Chondrocyte (in vitro differentiated cells): ENCODE measurements at regions not wholly inside any gene's neighbourhood (a gene's known extent, or its start where the extent isn't known, plus 50 kb on each side); places are given as distances from the start of the nearest gene placed in this dataset.
"Not testable (repeated sequence)": the region's sequence is repeated elsewhere in the genome, so short reads cannot be mapped to it uniquely, and the experiment has no call there.

Source experiments
- DNase-seq: peaks from one replicate; pipeline ENCODE4 v3.0.0; 2021; ENCODE audit warnings: mixed read lengths, low spot score
- H3K27ac Mint-ChIP-seq: one replicate; pipeline ENCODE4 v1.8.0; 2021; ENCODE audit warnings: mild to moderate bottlenecking, moderate library complexity, mixed read lengths; ENCODE audit not compliant: unreplicated experiment
- H3K27me3 Mint-ChIP-seq: 2 replicates; pipeline ENCODE4 v1.8.0; 2021; ENCODE audit warnings: low read depth, mixed read lengths
- H3K36me3 Mint-ChIP-seq: 2 replicates; pipeline ENCODE4 v1.8.0; 2021; ENCODE audit warnings: low read depth, mixed read lengths
- H3K4me1 Mint-ChIP-seq: 2 replicates; pipeline ENCODE4 v1.8.0; 2021; ENCODE audit warnings: low read depth, mild to moderate bottlenecking, mixed read lengths
- H3K4me3 Mint-ChIP-seq: one replicate; pipeline ENCODE4 v1.8.0; 2021; ENCODE audit warnings: mild to moderate bottlenecking, moderate library complexity, mixed read lengths; ENCODE audit not compliant: unreplicated experiment
- H3K9me3 Mint-ChIP-seq: 2 replicates; pipeline ENCODE4 v1.8.0; 2021; ENCODE audit warnings: low read depth, mixed read lengths
- CTCF ChIP-seq: fragments of 200-600 bp; sonication (generic); IDR thresholded peaks from 2 replicates; pipeline ENCODE4 v1.5.0; 2021; ENCODE audit warnings: antibody characterized with exemption, mild to moderate bottlenecking, moderate library complexity

DNA sequence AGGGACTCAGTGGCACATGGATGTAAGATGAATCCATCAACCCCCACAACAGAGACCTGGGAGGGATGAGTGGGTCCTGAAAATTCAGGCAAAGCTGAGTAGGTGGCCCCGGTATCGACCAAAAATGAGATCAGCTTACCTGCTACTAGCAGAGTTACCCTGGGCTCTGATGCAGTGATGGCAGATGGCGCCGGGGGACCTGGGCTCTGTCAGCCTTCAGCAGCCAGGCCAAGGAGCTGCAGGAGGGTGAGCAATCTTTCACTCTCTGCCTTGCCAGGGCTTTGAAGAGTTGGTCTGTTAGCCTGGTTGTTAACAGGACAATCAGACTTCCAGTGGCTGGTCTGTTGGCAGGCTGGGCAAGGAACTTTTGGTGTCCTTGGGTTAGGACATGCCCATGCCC is 1054.8 kb downstream of the SI start:
- no peak for DNase-seq
- Mint-ChIP-seq H3K4me1 (no peaks in the 10 kb centered on the region), H3K27ac (no peak overlapping the region), H3K9me3 (peaks cover 3% of the 10 kb centered on the region), H3K27me3 (peaks cover 2% of the 10 kb centered on the region), H3K36me3 (no peaks in the 10 kb centered on the region), H3K4me3 (no peak overlapping the region)
- no peak for TF ChIP-seq CTCF

DNA sequence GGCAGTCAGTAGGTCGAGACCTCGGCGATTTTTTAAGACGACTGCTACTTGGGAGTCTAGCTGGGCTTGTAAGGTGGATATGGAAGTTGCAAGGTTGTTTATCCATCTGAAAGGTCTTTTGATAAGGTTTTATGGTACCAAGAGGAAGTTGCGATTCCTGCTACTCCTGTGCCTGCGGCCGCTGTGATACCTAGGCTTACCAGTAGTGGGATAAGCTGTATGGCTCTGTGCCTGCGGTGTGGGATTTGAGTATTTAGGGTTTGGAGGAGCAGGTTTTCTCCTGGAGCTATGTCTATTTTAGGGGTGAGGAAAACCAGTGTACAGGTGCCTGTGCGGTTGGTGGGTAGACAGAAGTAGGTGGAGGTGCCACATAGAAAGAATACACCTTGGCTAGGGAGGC is 1059.8 kb downstream of the SI start:
- H3K36me3 Mint-ChIP-seq, result no peaks in the 10 kb centered on the region

DNA sequence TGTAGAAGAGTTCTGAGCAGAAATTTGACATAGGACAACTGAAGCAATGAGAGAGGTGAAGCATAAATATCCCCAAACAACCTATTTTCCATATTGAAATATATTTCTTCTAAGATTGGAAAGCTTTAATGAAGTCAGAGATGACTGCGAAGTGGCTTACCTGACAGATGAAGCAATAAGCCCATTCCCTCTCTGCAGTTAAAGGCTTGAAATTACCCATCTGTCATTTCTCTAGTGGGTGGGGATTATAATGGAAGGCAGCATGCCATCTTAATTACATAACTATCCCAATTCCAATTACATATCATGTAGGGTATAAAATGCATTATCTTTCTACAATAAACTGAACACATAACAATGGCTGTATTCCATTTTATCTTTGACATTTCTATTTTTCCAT is 1070.5 kb downstream of the SI start:
- no peak for DNase-seq
- H3K36me3 Mint-ChIP-seq, result no peaks in the 10 kb centered on the region
- no peak for TF ChIP-seq CTCF
- H3K9me3 Mint-ChIP-seq, result no peaks in the 10 kb centered on the region
- no peaks in the 10 kb centered on the region for H3K4me1 Mint-ChIP-seq
- H3K27me3 Mint-ChIP-seq, result peaks cover 1% of the 10 kb centered on the region
- no peak overlapping the region for H3K27ac Mint-ChIP-seq
- no peak overlapping the region for H3K4me3 Mint-ChIP-seq

More for the DNA sequence above, 1059.8 kb downstream of the SI start:
- Mint-ChIP-seq H3K4me3 (no peak overlapping the region), H3K27me3 (no peaks in the 10 kb centered on the region), H3K27ac (no peak overlapping the region), H3K4me1 (peaks cover 3% of the 10 kb centered on the region), H3K9me3 (no peaks in the 10 kb centered on the region)
- no peak for TF ChIP-seq CTCF
- DNase-seq, result no peak

DNA sequence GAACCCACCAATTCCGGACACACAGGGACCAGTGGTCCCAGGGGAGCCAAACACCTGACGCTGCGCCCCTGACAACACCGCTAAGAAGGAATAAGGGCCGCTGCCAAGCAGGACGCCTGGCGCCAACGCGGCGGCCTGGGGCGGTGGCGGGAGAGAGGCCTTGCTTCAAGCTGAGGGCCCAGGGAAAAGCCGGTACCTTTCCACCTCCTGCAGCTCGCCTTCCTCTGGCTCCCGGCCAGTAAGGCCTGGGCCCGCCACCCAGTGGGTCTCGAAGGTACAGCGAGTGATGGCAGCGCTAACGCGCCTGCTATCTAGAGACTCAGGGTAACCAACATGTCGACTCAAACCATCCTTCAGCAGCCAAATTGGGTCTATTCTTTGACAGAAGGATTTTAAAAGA is 1074.1 kb downstream of the SI start:
- Mint-ChIP-seq H3K27ac (no peak overlapping the region), H3K9me3 (no peaks in the 10 kb centered on the region), H3K36me3 (no peaks in the 10 kb centered on the region), H3K27me3 (peaks cover 1% of the 10 kb centered on the region), H3K4me3 (no peak overlapping the region), H3K4me1 (no peaks in the 10 kb centered on the region)
- no peak for DNase-seq
- TF ChIP-seq CTCF, result no peak

DNA sequence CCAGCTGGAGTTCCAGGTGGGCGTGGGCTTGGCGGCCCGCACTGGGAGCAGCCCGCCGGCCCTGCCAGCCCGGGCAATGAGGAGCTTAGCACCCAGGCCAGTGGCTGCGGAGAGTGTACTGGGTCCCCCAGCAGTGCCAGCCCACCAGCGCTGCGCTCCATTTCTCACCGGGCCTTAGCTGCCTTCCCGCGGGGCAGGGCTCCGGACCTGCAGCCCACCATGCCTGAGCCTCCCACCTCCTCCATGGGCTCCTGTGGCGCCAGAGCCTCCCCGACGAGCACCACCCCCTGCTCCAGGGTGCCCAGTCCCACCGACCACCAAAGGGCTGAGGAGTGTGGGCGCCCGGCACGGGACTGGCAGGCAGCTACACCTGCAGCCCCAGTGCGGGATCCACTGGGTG is 1075.3 kb downstream of the SI start:
- H3K27ac Mint-ChIP-seq, H3K9me3 Mint-ChIP-seq, H3K4me3 Mint-ChIP-seq, H3K36me3 Mint-ChIP-seq, H3K4me1 Mint-ChIP-seq, DNase-seq: not testable (repeated sequence)
- peaks cover 10% of the 10 kb centered on the region for H3K27me3 Mint-ChIP-seq

GRCh38 chr3:163983940-163984339 is 1094.4 kb downstream of the SI start:
- no peak overlapping the region for H3K27ac Mint-ChIP-seq
- no peaks in the 10 kb centered on the region for H3K36me3 Mint-ChIP-seq
- no peaks in the 10 kb centered on the region for H3K9me3 Mint-ChIP-seq
- no peak for TF ChIP-seq CTCF
- H3K4me3 Mint-ChIP-seq, result no peak overlapping the region
- no peaks in the 10 kb centered on the region for H3K27me3 Mint-ChIP-seq
- DNase-seq, result no peak
- no peaks in the 10 kb centered on the region for H3K4me1 Mint-ChIP-seq
